HG03521 (cell line): ENCODE measurements at regions not wholly inside any gene's neighbourhood (a gene's known extent, or its start where the extent isn't known, plus 50 kb on each side); places are given as distances from the start of the nearest gene placed in this dataset.

Experiments
- ATAC-seq: cut with Tn5 transposase; IDR thresholded peaks from one replicate; pipeline ENCODE4 v1.9.1; 2021; ENCODE audit warnings: mild to moderate bottlenecking, moderate library complexity; ENCODE audit not compliant: unreplicated experiment

- ATAC-seq = no peak
Observed at GRCh38 chr1:208923946-208924720, 659.4 kb upstream of the CAMK1G start.

GRCh38 chr1:208924928-208925327 is 658.6 kb upstream of the CAMK1G start:
- no peak for ATAC-seq

DNA sequence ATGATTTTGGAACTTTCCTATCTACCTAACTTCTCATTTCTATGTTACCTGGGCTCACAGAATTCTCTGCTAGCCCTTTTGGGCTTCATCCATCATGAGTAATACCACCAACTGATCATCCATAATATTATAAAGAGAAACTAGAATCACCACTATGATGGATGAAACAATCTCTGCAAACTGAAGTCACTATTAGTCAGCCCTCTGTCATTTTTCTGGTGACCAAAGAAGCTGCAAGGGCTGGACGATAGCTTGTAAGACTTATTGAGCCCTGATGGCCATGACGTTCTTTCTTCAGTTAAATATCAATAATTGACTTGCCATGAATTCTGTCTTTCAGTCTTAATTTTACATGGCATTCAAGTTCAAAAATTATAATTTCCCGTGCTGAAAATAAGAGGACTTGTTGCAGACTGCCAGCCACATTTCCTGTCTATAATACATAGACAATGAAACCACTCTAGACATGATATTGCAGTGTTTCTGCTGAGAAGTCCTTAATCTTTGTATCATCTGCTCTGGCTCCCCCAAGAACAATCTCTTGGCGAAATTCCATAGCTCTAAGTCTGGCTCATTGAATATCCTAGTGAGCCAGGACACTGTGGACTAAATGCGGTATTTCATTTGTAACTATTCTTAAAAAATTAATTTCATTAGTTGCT is 655.0 kb upstream of the CAMK1G start:
- ATAC-seq = no peak

DNA sequence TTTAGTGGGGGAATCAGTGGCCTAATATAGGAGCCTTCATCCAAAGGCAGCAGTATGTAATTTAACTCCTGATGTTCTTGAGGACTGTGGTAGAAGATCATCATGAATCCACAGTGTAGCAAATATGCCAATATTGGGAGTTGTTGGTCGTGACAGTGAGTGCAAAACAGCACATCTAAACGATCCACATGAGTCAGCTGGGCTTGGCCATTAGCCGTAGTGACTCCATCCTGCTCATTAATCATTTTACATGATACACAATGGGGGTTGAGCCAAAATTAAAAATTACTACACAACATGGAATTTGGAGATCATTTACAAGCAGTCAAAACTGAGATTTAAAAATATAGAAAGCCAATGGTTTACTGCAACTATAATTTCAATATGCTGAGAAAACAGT is 653.9 kb upstream of the CAMK1G start:
- no peak for ATAC-seq

- no peak for ATAC-seq
Observed at GRCh38 chr1:208931936-208932335, 651.6 kb upstream of the CAMK1G start.

DNA sequence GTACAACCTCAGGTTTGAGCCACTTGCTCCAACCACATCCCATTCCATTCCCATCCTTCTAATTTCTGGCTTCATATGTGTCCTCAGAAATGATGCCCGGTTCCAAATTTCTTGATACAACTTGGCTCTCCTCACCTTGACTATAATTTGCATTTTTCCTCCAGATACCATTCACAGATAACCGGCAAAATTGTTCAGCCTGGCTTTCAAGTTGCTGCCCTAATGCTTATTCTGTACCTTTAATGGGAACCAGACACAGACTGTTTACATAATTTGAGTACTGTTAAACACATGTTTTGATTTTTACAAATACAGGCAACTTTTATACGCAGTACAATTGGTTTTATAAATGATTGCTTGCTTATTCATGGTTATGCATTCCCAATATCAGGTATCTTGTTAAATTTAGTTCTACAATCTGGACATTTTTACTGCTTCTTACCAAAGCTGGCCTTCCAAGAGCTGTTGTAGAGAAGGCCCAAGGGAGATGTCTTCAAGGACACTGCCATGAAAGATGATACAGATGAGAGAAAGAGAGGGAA is 649.5 kb upstream of the CAMK1G start:
- ATAC-seq = no peak

- ATAC-seq = no peak
Observed at GRCh38 chr1:208934933-208935332, 648.6 kb upstream of the CAMK1G start.

- no peak for ATAC-seq
Observed at GRCh38 chr1:208935517-208936187, 647.9 kb upstream of the CAMK1G start.

- ATAC-seq = no peak
Observed at GRCh38 chr1:208939537-208940085, 643.9 kb upstream of the CAMK1G start.

- ATAC-seq = no peak
Observed at GRCh38 chr1:208942394-208943130, 641.0 kb upstream of the CAMK1G start.

DNA sequence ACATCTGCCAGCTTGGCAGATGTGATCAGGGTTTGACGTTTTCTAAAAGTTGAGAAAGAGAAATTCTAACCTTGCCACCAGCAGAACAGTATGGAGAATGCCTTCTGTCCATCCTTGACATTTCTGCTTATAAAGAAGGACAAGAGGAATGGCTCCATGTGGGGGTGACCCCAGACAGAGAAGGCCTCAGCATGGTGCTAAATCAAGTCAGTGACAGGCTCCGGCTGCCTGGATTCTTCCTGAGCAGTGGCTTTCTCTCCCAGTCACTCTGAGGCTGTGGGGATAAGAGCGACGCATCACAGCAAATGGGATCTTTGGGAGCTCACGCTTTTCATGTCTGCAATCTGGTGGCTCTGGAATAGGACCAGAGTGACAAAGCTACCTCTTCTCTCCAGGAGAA is 640.2 kb upstream of the CAMK1G start:
- no peak for ATAC-seq

DNA sequence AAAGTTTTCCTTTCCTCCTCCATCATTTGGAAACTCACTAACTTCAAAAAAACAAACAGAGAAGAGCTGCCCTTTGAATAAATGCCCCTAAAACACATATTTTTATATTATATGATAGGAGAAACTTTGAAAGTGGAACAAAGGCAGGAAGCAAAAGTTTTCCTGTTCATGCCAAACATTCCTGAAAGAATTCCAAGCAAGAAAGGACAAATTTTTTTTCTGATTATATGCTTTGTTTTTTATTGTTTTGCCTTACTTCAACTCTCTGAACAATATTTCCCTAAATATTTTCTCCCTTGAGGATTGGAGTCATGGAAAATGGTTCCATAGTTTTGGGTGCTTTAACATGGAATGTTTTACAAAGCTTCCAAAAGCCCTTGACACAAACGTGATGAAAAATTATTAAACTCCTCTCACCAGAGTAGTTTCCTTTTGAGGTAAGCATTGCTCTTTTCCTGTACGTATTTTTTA is 638.5 kb upstream of the CAMK1G start:
- no peak for ATAC-seq

DNA sequence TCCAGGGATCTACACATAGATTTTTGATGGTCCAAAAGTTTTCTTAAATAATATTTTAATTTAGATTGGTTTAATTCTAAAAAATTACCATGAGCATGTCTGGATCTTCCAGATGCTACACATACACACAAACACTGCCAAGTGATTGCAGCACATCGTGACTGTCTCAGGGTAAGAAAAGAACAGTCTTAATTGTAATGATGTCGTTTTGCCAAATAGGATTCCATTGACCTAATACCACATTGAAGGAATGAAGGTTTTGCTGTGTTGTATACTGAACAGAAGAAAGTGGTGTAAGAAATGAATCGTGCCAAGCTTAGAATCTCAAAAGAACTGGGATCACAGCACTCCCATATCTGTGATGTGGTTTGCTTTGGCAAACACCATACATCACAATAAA is 633.3 kb upstream of the CAMK1G start:
- no peak for ATAC-seq

DNA sequence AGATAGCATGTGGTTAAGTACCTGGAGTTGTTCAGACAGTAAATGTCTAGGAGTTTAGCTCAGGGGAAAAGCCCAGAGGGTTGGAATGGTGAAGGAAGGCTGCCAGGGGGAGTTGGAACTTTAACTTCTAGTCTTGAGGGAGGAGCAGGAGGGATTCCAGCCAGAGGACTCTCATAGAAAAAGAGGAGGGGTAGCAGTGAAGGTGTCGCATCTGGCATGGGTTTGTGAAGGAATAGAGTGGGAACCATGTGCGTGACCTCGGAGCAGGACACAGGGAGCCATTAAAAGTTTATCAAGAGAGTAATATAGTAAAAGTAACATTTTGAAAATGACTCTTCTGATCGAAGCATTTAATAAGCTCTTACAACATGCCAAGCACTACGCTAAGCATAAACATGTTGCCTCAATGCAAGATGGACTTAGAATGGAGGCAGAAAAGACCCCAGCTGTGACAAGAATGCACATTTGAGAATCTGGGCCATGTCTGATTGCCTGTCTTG is 632.4 kb upstream of the CAMK1G start:
- ATAC-seq = no peak

DNA sequence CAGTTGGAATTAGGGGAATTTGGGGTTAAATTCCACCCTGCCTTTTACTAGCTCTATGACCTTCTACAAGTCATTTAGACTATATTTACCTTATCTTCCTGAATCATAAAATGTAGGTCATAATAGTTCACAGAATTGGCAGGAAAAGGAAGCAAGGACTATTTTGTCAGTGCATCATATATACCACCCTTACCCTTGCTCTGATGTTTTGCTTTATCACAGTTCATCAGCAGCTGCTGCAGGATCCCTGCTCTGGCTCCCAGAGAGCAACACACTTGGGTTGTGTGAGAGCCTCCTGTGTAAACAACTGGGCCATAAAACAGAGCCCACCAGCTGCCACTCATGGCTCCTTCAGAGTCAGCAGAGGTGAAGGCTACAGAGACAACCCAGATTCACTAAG is 631.6 kb upstream of the CAMK1G start:
- ATAC-seq = no peak

- ATAC-seq = no peak
Observed at GRCh38 chr1:208962867-208963266, 620.6 kb upstream of the CAMK1G start.

DNA sequence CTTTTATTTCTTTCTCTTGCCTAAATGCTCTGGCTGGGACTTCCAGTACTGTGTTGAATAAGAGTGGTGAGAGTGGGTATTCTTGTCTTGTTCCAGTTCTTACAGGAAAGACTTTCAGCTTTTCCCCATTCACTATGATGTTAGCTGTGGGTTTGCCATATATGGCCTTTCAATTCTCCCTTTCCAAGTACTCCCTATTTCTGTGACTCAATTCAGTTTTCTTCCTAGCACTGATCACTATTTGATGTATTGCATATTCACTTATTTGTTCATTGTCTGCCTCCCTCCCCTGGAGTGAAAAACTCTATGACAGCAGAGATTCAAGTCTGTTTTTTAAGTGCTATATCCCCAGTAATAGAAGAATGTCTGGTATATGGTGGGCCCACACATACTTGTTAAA is 618.2 kb upstream of the CAMK1G start:
- ATAC-seq = no peak

GRCh38 chr1:208967334-208967733 is 616.2 kb upstream of the CAMK1G start:
- ATAC-seq = no peak

DNA sequence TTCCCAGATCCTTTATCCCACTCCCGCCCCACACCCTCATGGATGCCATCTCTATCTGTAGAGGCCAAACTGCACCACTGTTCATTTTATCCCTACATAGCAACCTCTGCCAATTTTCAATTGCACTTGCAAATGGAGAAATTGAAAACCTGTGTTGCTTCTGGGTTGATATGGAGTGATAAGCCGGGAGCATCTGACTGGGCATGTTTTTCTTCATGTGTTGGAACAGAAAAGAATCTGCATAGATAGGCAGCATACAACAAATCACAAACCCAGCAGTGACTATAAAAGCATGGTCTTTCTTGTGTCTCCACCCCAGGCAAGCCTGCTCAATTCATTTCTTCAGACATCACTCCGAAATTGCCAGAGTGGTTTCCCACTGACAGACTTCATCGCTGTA is 608.8 kb upstream of the CAMK1G start:
- ATAC-seq = no peak

GRCh38 chr1:208975456-208975855 is 608.1 kb upstream of the CAMK1G start:
- ATAC-seq = no peak
